AG08396 (cell line): ENCODE measurements at regions not wholly inside any gene's neighbourhood (a gene's known extent, or its start where the extent isn't known, plus 50 kb on each side); places are given as distances from the start of the nearest gene placed in this dataset.
A peak's percentile ranks its signal among the peaks of the same experiment; 100 is the strongest.
"Not testable (repeated sequence)": the region's sequence is repeated elsewhere in the genome, so short reads cannot be mapped to it uniquely, and the experiment has no call there.

Source experiments
- DNase-seq: peaks from one replicate; pipeline ENCODE4 v3.0.0; 2012; ENCODE audit warnings: low spot score, mixed read lengths

- DNase-seq: not testable (repeated sequence)
These were observed 112.5 kb upstream of the LPCAT1 start for GRCh38 chr5:1636208-1636770.

- not testable (repeated sequence) for DNase-seq
These were observed 111.7 kb upstream of the LPCAT1 start for GRCh38 chr5:1635477-1635876.

- DNase-seq: no peak
These were observed 110.5 kb upstream of the LPCAT1 start for GRCh38 chr5:1634337-1634661.

- peak; percentile 82 for DNase-seq
These were observed 110.0 kb upstream of the LPCAT1 start for GRCh38 chr5:1633605-1634336.

- not testable (repeated sequence) for DNase-seq
These were observed 107.2 kb upstream of the LPCAT1 start for GRCh38 chr5:1631004-1631403.

GRCh38 chr5:1626397-1626796 lies 102.6 kb upstream of the LPCAT1 start:
- DNase-seq: not testable (repeated sequence)

GRCh38 chr5:1619531-1619930 lies 95.8 kb upstream of the LPCAT1 start:
- not testable (repeated sequence) for DNase-seq

- DNase-seq: not testable (repeated sequence)
These were observed 94.6 kb upstream of the LPCAT1 start for GRCh38 chr5:1618296-1618865.

- DNase-seq: not testable (repeated sequence)
These were observed 93.5 kb upstream of the LPCAT1 start for GRCh38 chr5:1617236-1617755.

GRCh38 chr5:1613515-1613914 lies 89.8 kb upstream of the LPCAT1 start:
- not testable (repeated sequence) for DNase-seq

- not testable (repeated sequence) for DNase-seq
These were observed 86.8 kb upstream of the LPCAT1 start for GRCh38 chr5:1610526-1610925.

- DNase-seq: not testable (repeated sequence)
These were observed 85.4 kb upstream of the LPCAT1 start for GRCh38 chr5:1609111-1609510.

GRCh38 chr5:1608336-1608735 lies 84.6 kb upstream of the LPCAT1 start:
- peak; percentile 86 for DNase-seq

GRCh38 chr5:1606951-1607350 lies 83.2 kb upstream of the LPCAT1 start:
- DNase-seq: not testable (repeated sequence)

- not testable (repeated sequence) for DNase-seq
These were observed 80.2 kb upstream of the LPCAT1 start for GRCh38 chr5:1603916-1604315.

- DNase-seq: not testable (repeated sequence)
These were observed 77.8 kb upstream of the LPCAT1 start for GRCh38 chr5:1601565-1601964.

- DNase-seq: not testable (repeated sequence)
These were observed 75.4 kb upstream of the LPCAT1 start for GRCh38 chr5:1598950-1599737.

GRCh38 chr5:1597093-1597473 lies 73.3 kb upstream of the LPCAT1 start:
- DNase-seq: not testable (repeated sequence)

GRCh38 chr5:1596462-1597092 lies 72.8 kb upstream of the LPCAT1 start:
- DNase-seq: not testable (repeated sequence)

GRCh38 chr5:1594357-1595106 lies 70.8 kb upstream of the LPCAT1 start:
- peak; percentile 48 for DNase-seq

- no peak for DNase-seq
These were observed 70.2 kb upstream of the LPCAT1 start for GRCh38 chr5:1593903-1594356.
